Transverse colon (tissue), 3 donors: ENCODE measurements at regions not wholly inside any gene's neighbourhood (a gene's known extent, or its start where the extent isn't known, plus 50 kb on each side); places are given as distances from the start of the nearest gene placed in this dataset.

Experiments used
- CTCF ChIP-seq, 5 experiments: fragments of 200-600 bp in 3 of 5; fragments of 450-650 bp in 2 of 5; sonication (generic) in 3 of 5; IDR thresholded peaks; 1 replicate in 2 of 5; 2 replicates in 3 of 5; pipeline ENCODE4 v1.5.1; 2016 to 2017; ENCODE audit warnings: antibody characterized with exemption in 5 of 5, inconsistent platforms in 3 of 5, mild to moderate bottlenecking in 2 of 5, moderate library complexity in 1 of 5
- POLR2A ChIP-seq: fragments of 450-650 bp; IDR thresholded peaks from one replicate; pipeline ENCODE4 v1.6.1; 2016; ENCODE audit warnings: antibody characterized with exemption, mild to moderate bottlenecking, moderate library complexity

DNA sequence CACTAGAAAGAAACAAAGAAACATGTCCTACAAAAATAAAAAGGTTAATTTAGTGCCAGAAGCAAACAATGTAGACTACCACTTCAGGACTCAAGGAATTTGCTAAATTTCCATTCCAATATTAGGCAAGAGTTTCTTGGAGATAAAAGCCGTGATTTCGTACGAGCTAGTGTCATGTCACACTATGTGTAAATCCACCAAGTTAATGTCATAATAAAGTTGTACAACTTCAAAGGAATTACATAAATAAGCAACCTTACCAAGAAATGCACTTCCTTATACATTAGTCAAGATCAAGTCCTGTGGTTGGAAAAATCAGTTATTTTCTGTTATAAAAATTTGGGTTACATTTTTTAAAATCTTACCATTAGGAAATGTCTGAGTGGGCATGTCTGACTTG, 1222.8 kb downstream of the GALC start:
- no peak for TF ChIP-seq CTCF (IDR thresholded peaks at IDR 0.05)
- TF ChIP-seq POLR2A: no peak
